Calu3 (cell line): ENCODE measurements at regions not wholly inside any gene's neighbourhood (a gene's known extent, or its start where the extent isn't known, plus 50 kb on each side); places are given as distances from the start of the nearest gene placed in this dataset.

ENCODE experiments used
- BruUV-seq: library from RNA; stranded (reverse); fragments of 400-500 nt; replicated peaks from 2 replicates; lab custom pipeline; 2021; lab: Mats Ljungman, UMichigan
- CTCF ChIA-PET: fragments of 300-600 bp; sonication (Branson Sonifier 250); formaldehyde crosslinking; loops from one replicate; lab custom pipeline; 2022; ENCODE audit warnings: antibody characterized with exemption; lab: Charles Lee
- DNase-seq: peaks from one replicate; pipeline ENCODE4 v3.0.0; 2022
- H3K27ac Mint-ChIP-seq: one replicate; pipeline ENCODE4 v1.8.0; 2022; ENCODE audit warnings: mixed read lengths; ENCODE audit not compliant: unreplicated experiment
- H3K27me3 Mint-ChIP-seq: one replicate; pipeline ENCODE4 v1.8.0; 2022; ENCODE audit warnings: mixed read lengths; ENCODE audit not compliant: unreplicated experiment
- H3K36me3 Mint-ChIP-seq: one replicate; pipeline ENCODE4 v1.8.0; 2022; ENCODE audit warnings: mild to moderate bottlenecking, moderate library complexity, mixed read lengths; ENCODE audit not compliant: insufficient read depth, unreplicated experiment
- H3K4me1 Mint-ChIP-seq: one replicate; pipeline ENCODE4 v1.8.0; 2022; ENCODE audit warnings: mild to moderate bottlenecking, low read depth, mixed read lengths; ENCODE audit not compliant: unreplicated experiment
- H3K4me3 Mint-ChIP-seq: one replicate; pipeline ENCODE4 v1.8.0; 2022; ENCODE audit warnings: mild to moderate bottlenecking, low read depth, moderate library complexity, mixed read lengths; ENCODE audit not compliant: unreplicated experiment
- H3K9me3 Mint-ChIP-seq: one replicate; pipeline ENCODE4 v1.8.0; 2022; ENCODE audit warnings: low read depth, mixed read lengths; ENCODE audit not compliant: unreplicated experiment
- intact Hi-C: fragments of 100-400 bp; cut with micrococcal nuclease; formaldehyde crosslinking; loops from one replicate; pipeline ENCODE4 v1.10.0; 2022; ENCODE audit not compliant: unreplicated experiment
- TF ChIP-seq, protein P1 (sequence below): fragments of 200-600 bp; IDR thresholded peaks from one replicate; pipeline ENCODE4 v1.8.0; 2022; ENCODE audit warnings: antibody characterized with exemption; ENCODE audit not compliant: unreplicated experiment

DNA sequence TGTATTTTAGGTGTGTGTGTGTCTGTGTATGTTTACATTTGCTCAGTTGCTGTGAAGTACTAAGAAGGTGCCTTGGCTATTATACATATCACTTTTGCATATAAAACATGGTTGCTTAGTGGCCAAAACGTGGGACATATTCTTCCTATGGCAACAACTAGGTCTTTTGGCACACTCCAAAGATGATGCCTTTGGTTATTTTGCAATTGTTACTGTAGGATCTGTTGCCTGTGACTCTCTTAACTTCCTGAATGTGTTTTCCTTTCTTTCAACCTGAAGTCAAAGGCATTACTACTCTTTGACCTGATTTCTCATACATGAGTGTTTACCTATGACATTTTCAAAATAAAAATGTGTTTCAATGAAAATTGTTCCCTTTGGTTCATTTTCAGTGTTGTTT is 160.5 kb downstream of the UBE2E3 start:
- CTCF ChIA-PET, result interaction anchor here (0.6 kb wide), 1 partner anchor 1061 kb away, joined by 4 read pairs; no protein-coding TSS in a partner anchor
- no peaks in the 10 kb centered on the region for H3K36me3 Mint-ChIP-seq

DNA sequence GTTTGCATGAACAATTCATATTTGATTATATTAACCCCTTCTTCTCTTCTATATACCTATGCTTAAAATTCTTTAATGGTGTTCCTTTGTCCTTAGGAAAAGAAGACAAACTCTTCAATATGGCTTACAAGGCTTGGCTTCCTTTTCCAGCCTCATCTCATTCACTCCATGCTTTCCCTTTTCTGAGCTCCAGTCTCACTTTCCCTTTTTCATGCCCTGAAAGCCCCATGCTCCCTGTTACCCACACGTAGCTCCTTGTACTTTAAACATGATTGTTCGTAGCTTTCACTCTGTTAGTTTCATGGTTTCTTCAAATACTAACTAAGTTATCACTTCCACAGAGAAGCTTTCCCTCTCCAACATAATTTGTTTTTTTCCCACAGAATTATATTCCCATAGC is 161.3 kb downstream of the UBE2E3 start:
- BruUV-seq, result no TSS peak
- TF ChIP-seq, protein P1, sequence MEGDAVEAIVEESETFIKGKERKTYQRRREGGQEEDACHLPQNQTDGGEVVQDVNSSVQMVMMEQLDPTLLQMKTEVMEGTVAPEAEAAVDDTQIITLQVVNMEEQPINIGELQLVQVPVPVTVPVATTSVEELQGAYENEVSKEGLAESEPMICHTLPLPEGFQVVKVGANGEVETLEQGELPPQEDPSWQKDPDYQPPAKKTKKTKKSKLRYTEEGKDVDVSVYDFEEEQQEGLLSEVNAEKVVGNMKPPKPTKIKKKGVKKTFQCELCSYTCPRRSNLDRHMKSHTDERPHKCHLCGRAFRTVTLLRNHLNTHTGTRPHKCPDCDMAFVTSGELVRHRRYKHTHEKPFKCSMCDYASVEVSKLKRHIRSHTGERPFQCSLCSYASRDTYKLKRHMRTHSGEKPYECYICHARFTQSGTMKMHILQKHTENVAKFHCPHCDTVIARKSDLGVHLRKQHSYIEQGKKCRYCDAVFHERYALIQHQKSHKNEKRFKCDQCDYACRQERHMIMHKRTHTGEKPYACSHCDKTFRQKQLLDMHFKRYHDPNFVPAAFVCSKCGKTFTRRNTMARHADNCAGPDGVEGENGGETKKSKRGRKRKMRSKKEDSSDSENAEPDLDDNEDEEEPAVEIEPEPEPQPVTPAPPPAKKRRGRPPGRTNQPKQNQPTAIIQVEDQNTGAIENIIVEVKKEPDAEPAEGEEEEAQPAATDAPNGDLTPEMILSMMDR, result no peak
- no peak for DNase-seq
- Mint-ChIP-seq H3K27ac (no peak overlapping the region), H3K9me3 (no peaks in the 10 kb centered on the region), H3K4me1 (no peaks in the 10 kb centered on the region), H3K27me3 (no peaks in the 10 kb centered on the region), H3K4me3 (no peak overlapping the region), H3K36me3 (no peaks in the 10 kb centered on the region)
- CTCF ChIA-PET, result no interaction called here
- intact Hi-C loops, result no loop called here

More for the DNA sequence above, 160.5 kb downstream of the UBE2E3 start:
- Mint-ChIP-seq H3K9me3 (no peaks in the 10 kb centered on the region), H3K4me3 (no peak overlapping the region), H3K4me1 (no peaks in the 10 kb centered on the region), H3K27me3 (no peaks in the 10 kb centered on the region), H3K27ac (no peak overlapping the region)
- TF ChIP-seq, protein P1, result no peak
- intact Hi-C loops, result no loop called here
- no TSS peak for BruUV-seq
- DNase-seq, result no peak

DNA sequence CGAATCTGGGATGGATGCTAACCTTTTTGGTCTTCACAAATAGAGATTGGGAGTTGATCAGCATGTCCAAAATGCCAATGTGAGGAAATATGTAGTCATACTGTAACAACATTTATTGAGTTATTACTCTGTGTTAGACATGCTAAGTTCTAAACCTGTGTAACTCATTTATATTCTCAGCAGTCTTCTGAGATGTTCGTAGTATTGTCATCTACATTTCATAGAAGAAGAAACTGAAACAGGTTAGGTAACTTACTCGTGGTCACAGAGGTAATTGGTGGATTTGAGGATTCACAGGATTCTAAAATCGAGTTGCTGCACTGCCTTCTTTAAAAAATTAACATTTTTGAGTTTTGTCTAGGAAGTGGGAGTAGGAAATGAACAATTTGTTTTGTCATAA is 162.1 kb downstream of the UBE2E3 start:
- no peaks in the 10 kb centered on the region for H3K4me1 Mint-ChIP-seq
- no peak overlapping the region for H3K27ac Mint-ChIP-seq
- no peaks in the 10 kb centered on the region for H3K27me3 Mint-ChIP-seq
- no peak overlapping the region for H3K4me3 Mint-ChIP-seq
- intact Hi-C loops, result no loop called here
- BruUV-seq, result no TSS peak
- no peaks in the 10 kb centered on the region for H3K36me3 Mint-ChIP-seq
- TF ChIP-seq, protein P1, result no peak
- H3K9me3 Mint-ChIP-seq, result no peaks in the 10 kb centered on the region
- CTCF ChIA-PET, result no interaction called here
- DNase-seq, result no peak

DNA sequence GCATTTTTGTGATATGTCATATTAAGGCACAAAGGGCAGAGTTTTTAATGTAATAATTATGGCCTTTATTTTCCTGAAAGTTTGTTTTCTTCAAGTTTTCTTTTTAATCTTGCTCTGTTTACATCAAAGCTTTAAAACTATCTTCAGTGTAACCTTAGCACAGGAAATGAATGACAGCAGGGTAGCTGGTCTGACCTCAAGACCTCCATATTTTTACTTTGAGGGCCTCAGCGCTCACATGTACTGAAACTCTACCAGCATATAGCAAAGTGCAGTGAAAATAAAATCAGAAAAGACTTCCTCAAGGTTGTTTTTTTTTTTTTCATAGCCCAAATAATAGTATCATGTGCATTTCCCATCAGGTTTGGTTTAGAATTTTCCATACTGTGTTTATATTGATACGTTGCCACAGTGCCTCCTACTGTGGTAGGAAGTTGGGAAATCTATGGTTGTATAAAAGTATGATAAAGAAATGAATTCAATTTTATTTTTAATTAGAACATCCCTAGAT is 163.4 kb downstream of the UBE2E3 start:
- CTCF ChIA-PET, result interaction anchor here (0.7 kb wide), 1 partner anchor 34 kb away, joined by 3 read pairs; no protein-coding TSS in a partner anchor
- BruUV-seq, result no TSS peak
- TF ChIP-seq, protein P1, result no peak

More for the DNA sequence above, 163.4 kb downstream of the UBE2E3 start:
- Mint-ChIP-seq H3K4me1 (no peaks in the 10 kb centered on the region), H3K36me3 (no peaks in the 10 kb centered on the region), H3K27ac (no peak overlapping the region), H3K4me3 (no peak overlapping the region), H3K9me3 (no peaks in the 10 kb centered on the region), H3K27me3 (no peaks in the 10 kb centered on the region)
- intact Hi-C loops, result no loop called here
- DNase-seq, result no peak
